Endothelial cell (in vitro differentiated cells): ENCODE measurements at regions not wholly inside any gene's neighbourhood (a gene's known extent, or its start where the extent isn't known, plus 50 kb on each side); places are given as distances from the start of the nearest gene placed in this dataset.
A peak's percentile ranks its signal among the peaks of the same experiment; 100 is the strongest.

Source experiments
- DNase-seq: peaks from one replicate; pipeline ENCODE4 v3.0.0; 2021; ENCODE audit warnings: low spot score
- H3K27ac Mint-ChIP-seq: one replicate; pipeline ENCODE4 v1.8.0; 2021; ENCODE audit warnings: mixed read lengths, inconsistent platforms; ENCODE audit not compliant: unreplicated experiment
- H3K27me3 Mint-ChIP-seq: one replicate; pipeline ENCODE4 v1.8.0; 2021; ENCODE audit warnings: mild to moderate bottlenecking, moderate library complexity, mixed read lengths, inconsistent platforms; ENCODE audit not compliant: unreplicated experiment
- H3K36me3 Mint-ChIP-seq: one replicate; pipeline ENCODE4 v1.8.0; 2021; ENCODE audit warnings: mild to moderate bottlenecking, low read depth, mixed read lengths, inconsistent platforms; ENCODE audit not compliant: unreplicated experiment
- H3K4me1 Mint-ChIP-seq: one replicate; pipeline ENCODE4 v1.8.0; 2021; ENCODE audit warnings: mild to moderate bottlenecking, mixed read lengths, inconsistent platforms; ENCODE audit not compliant: unreplicated experiment
- H3K4me3 Mint-ChIP-seq: one replicate; pipeline ENCODE4 v1.8.0; 2021; ENCODE audit warnings: mild to moderate bottlenecking, mixed read lengths, inconsistent platforms; ENCODE audit not compliant: unreplicated experiment
- H3K9me3 Mint-ChIP-seq: one replicate; pipeline ENCODE4 v1.8.0; 2021; ENCODE audit warnings: mixed read lengths, inconsistent platforms; ENCODE audit not compliant: unreplicated experiment
- CTCF ChIP-seq: fragments of 200-600 bp; sonication (generic); IDR thresholded peaks from one replicate; pipeline ENCODE4 v1.5.0; 2021; ENCODE audit warnings: antibody characterized with exemption; ENCODE audit not compliant: unreplicated experiment

DNA sequence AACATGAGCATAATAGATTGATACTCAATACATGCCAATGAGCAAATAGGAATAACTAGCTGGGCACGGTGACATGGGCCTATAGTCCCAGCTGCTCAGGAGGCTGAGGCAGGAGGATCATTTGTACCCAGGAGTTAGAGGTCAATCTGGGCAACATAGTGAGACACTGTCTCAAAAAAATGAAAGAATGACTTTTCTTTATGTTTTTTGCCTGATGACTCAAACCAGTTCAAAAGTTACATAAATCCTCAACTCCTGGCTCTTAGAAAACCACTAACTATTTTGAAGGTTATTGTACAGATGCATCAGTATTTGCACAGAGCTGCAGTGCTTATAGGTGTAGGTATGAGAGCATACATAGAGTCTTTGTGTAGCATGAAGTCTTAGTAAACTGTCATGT lies 219.2 kb upstream of the RGS6 start:
- Mint-ChIP-seq H3K9me3 (no peaks in the 10 kb centered on the region), H3K36me3 (no peaks in the 10 kb centered on the region), H3K27me3 (no peaks in the 10 kb centered on the region), H3K4me1 (no peaks in the 10 kb centered on the region), H3K27ac (no peak overlapping the region), H3K4me3 (no peak overlapping the region)
- no peak for TF ChIP-seq CTCF
- DNase-seq: no peak

DNA sequence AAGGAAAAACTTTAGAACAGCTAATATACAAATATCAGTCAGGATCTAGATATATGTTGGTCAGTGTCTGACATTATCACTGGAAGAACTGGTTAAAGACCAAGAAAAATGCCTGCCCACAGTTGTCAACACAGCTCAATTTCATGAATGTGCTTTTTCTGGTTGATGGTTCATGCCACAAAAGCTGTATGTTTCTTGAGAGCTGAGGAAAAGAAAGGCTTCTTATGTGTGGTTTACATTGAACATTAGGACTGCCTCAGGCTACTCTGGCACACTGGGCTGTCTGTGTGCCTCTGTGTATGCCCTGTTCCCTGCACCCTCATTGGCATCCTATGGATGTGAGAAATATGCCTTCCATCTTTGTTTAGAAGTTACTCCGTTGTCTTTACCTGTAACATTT lies 218.8 kb upstream of the RGS6 start:
- no peaks in the 10 kb centered on the region for H3K4me1 Mint-ChIP-seq
- no peaks in the 10 kb centered on the region for H3K36me3 Mint-ChIP-seq
- DNase-seq: no peak
- no peak overlapping the region for H3K27ac Mint-ChIP-seq
- H3K27me3 Mint-ChIP-seq: no peaks in the 10 kb centered on the region
- TF ChIP-seq CTCF: no peak
- H3K4me3 Mint-ChIP-seq: no peak overlapping the region
- no peaks in the 10 kb centered on the region for H3K9me3 Mint-ChIP-seq

- H3K4me3 Mint-ChIP-seq: no peak overlapping the region
- H3K9me3 Mint-ChIP-seq: no peaks in the 10 kb centered on the region
- H3K27me3 Mint-ChIP-seq: no peaks in the 10 kb centered on the region
- H3K27ac Mint-ChIP-seq: no peak overlapping the region
- TF ChIP-seq CTCF: no peak
- DNase-seq: no peak
- no peaks in the 10 kb centered on the region for H3K4me1 Mint-ChIP-seq
- no peaks in the 10 kb centered on the region for H3K36me3 Mint-ChIP-seq
Measured at GRCh38 chr14:71714225-71714624, 218.0 kb upstream of the RGS6 start.

- no peak for TF ChIP-seq CTCF
- Mint-ChIP-seq H3K9me3 (no peaks in the 10 kb centered on the region), H3K4me1 (no peaks in the 10 kb centered on the region), H3K4me3 (no peak overlapping the region), H3K27me3 (no peaks in the 10 kb centered on the region), H3K27ac (no peak overlapping the region), H3K36me3 (no peaks in the 10 kb centered on the region)
- DNase-seq: no peak
Measured at GRCh38 chr14:71716041-71716772, 216.0 kb upstream of the RGS6 start.

DNA sequence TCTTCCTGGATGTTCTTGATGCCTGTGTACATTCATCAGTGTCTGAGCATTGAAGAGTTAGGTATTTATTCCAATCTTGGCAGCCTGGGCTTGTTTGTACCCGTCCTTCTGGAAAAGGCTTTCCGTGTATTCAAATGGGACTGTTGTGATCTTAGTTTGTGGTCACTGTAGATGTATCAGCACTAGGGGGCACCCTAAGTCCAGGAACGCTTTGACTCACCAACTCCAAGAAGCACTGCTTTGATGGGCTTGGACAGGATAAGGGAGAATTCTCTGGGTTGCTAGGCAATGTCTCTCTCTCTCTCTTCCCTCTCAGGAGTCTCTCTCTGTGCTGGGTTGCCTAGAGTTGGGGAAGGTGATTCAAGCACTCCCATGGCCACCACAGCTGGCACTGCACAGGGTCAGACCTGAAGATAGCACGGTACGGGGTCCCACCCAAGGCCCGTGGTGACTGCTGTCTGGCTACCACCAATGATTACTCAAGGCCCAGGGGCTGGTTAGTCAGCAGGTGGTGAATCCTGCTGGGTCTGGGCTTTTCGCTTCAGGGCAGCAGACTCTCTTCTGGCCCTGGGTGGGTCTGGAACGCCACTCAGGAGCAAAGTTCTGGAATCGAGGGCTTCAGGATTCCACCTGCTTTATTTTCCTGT lies 211.1 kb upstream of the RGS6 start:
- Mint-ChIP-seq H3K4me3 (no peak overlapping the region), H3K4me1 (peaks cover 3% of the 10 kb centered on the region), H3K9me3 (no peaks in the 10 kb centered on the region), H3K36me3 (peaks cover 23% of the 10 kb centered on the region), H3K27me3 (no peaks in the 10 kb centered on the region), H3K27ac (no peak overlapping the region)
- DNase-seq: peak; percentile 65
- peak; percentile 57 for TF ChIP-seq CTCF
